WTC11 (cell line): ENCODE measurements at regions not wholly inside any gene's neighbourhood (a gene's known extent, or its start where the extent isn't known, plus 50 kb on each side); places are given as distances from the start of the nearest gene placed in this dataset.

Experiments used
- ATAC-seq: fragments of 200-7000 bp; cut with Tn5 transposase; 2 replicates; pipeline ENCODE4 v1.10.0; 2021; ENCODE audit warnings: mild to moderate bottlenecking, moderate library complexity
- CTCF ChIA-PET: fragments of 300-600 bp; sonication (Branson Sonifier 250); formaldehyde crosslinking; loops from one replicate; lab custom pipeline; 2021; ENCODE audit warnings: antibody characterized with exemption; lab: Charles Lee
- POLR2A ChIA-PET: fragments of 350-600 bp; sonication (Branson Sonifier 250); formaldehyde crosslinking; loops from one replicate; lab custom pipeline; 2021; ENCODE audit warnings: antibody characterized with exemption; lab: Charles Lee
- DNase-seq: peaks from one replicate; pipeline ENCODE4 v3.0.0; 2021; ENCODE audit warnings: low spot score
- H3K27ac Mint-ChIP-seq: 2 replicates; pipeline ENCODE4 v1.8.0; 2021; ENCODE audit warnings: mixed read lengths
- H3K27me3 Mint-ChIP-seq: 2 replicates; pipeline ENCODE4 v1.8.0; 2021; ENCODE audit warnings: low read depth, mild to moderate bottlenecking, moderate library complexity, mixed read lengths
- H3K36me3 Mint-ChIP-seq: 2 replicates; pipeline ENCODE4 v1.8.0; 2021; ENCODE audit warnings: mixed read lengths
- H3K4me1 Mint-ChIP-seq: 2 replicates; pipeline ENCODE4 v1.8.0; 2022; ENCODE audit warnings: mixed read lengths
- H3K4me3 Mint-ChIP-seq: 2 replicates; pipeline ENCODE4 v1.8.0; 2021; ENCODE audit warnings: mild to moderate bottlenecking, moderate library complexity, mixed read lengths
- H3K9me3 Mint-ChIP-seq: 2 replicates; pipeline ENCODE4 v1.8.0; 2021; ENCODE audit warnings: mixed read lengths
- ARID4B ChIP-seq: sonication (generic); formaldehyde crosslinking; IDR thresholded peaks from 2 replicates; pipeline ENCODE4 v1.8.0; 2023; ENCODE audit warnings: missing genetic modification reagents, mild to moderate bottlenecking, borderline replicate concordance
- ATF1 ChIP-seq: sonication (generic); formaldehyde crosslinking; IDR thresholded peaks from 2 replicates; pipeline ENCODE4 v1.8.1; 2023; ENCODE audit warnings: mild to moderate bottlenecking, moderate library complexity, missing genetic modification reagents
- JUN ChIP-seq: sonication (generic); formaldehyde crosslinking; IDR thresholded peaks from 2 replicates; pipeline ENCODE4 v1.8.0; 2023; ENCODE audit warnings: mild to moderate bottlenecking, missing genetic modification reagents
- MLX ChIP-seq: sonication (generic); formaldehyde crosslinking; IDR thresholded peaks from 2 replicates; pipeline ENCODE4 v1.8.1; 2023; ENCODE audit warnings: mild to moderate bottlenecking, missing genetic modification reagents, moderate library complexity
- MYBL2 ChIP-seq: sonication (generic); formaldehyde crosslinking; IDR thresholded peaks from 2 replicates; pipeline ENCODE4 v1.8.1; 2023; ENCODE audit warnings: mild to moderate bottlenecking, moderate library complexity, missing genetic modification reagents
- NFATC4 ChIP-seq: fragments of 250-450 bp; sonication (Bioruptor Pico); IDR thresholded peaks from 2 replicates; pipeline ENCODE4 v1.9.0; 2021; ENCODE audit warnings: mild to moderate bottlenecking
- NFYB ChIP-seq: sonication (generic); formaldehyde crosslinking; conservative IDR thresholded peaks from 2 replicates; pipeline ENCODE4 v1.8.0; 2022; ENCODE audit warnings: low read depth, missing genetic modification reagents
- NR2C2 ChIP-seq: sonication (generic); formaldehyde crosslinking; IDR thresholded peaks from 2 replicates; pipeline ENCODE4 v1.8.0; 2022; ENCODE audit warnings: mild to moderate bottlenecking, missing genetic modification reagents
- TF ChIP-seq, protein P1 (sequence below): sonication (generic); formaldehyde crosslinking; IDR thresholded peaks from 2 replicates; pipeline ENCODE4 v1.8.1; 2023; ENCODE audit warnings: mild to moderate bottlenecking, missing genetic modification reagents
- TF ChIP-seq, protein P2 (sequence below): sonication (generic); formaldehyde crosslinking; IDR thresholded peaks from 2 replicates; pipeline ENCODE4 v1.8.0; 2023; ENCODE audit warnings: mild to moderate bottlenecking, missing genetic modification reagents
- TF ChIP-seq, protein P3 (sequence below): sonication (generic); formaldehyde crosslinking; IDR thresholded peaks from 2 replicates; pipeline ENCODE4 v1.8.0; 2022; ENCODE audit warnings: missing genetic modification reagents
- TF ChIP-seq, protein P4 (sequence below): sonication (generic); formaldehyde crosslinking; IDR thresholded peaks from 2 replicates; pipeline ENCODE4 v1.8.0; 2022; ENCODE audit warnings: mild to moderate bottlenecking, missing genetic modification reagents
- TF ChIP-seq, protein P5 (sequence below): sonication (generic); formaldehyde crosslinking; IDR thresholded peaks from 2 replicates; pipeline ENCODE4 v1.8.1; 2023; ENCODE audit warnings: mild to moderate bottlenecking, missing genetic modification reagents, moderate library complexity

DNA sequence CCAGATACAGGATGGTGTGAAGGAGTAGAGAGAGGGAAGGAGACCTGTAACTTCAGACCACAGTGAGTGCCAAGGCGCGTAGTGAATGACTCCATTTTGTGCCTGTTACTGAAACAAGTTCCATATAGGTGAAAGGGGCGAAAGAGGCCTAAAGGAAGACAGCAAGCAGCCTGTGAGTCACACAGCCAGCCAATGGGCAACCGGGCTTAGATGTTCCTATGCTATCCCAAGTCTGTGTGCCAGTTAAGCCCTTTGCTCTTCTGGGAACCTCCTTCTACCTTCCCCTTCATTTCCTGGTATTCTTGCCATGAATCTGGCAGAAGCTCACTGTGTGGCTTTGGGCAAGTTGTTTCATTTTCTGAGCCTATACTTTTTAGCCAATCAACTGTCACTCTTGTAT lies 161.8 kb upstream of the LDB2 start (continued):
- TF ChIP-seq ARID4B (CRISPR knock-in tag) (no peak), JUN (no peak), ATF1 (CRISPR knock-in tag) (no peak), NFYB (no peak), MYBL2 (CRISPR knock-in tag) (no peak), MLX (CRISPR knock-in tag) (no peak), NR2C2 (CRISPR knock-in tag) (no peak)
- TF ChIP-seq, protein P1, sequence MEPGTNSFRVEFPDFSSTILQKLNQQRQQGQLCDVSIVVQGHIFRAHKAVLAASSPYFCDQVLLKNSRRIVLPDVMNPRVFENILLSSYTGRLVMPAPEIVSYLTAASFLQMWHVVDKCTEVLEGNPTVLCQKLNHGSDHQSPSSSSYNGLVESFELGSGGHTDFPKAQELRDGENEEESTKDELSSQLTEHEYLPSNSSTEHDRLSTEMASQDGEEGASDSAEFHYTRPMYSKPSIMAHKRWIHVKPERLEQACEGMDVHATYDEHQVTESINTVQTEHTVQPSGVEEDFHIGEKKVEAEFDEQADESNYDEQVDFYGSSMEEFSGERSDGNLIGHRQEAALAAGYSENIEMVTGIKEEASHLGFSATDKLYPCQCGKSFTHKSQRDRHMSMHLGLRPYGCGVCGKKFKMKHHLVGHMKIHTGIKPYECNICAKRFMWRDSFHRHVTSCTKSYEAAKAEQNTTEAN (CRISPR knock-in tag): no peak
- TF ChIP-seq, protein P2, sequence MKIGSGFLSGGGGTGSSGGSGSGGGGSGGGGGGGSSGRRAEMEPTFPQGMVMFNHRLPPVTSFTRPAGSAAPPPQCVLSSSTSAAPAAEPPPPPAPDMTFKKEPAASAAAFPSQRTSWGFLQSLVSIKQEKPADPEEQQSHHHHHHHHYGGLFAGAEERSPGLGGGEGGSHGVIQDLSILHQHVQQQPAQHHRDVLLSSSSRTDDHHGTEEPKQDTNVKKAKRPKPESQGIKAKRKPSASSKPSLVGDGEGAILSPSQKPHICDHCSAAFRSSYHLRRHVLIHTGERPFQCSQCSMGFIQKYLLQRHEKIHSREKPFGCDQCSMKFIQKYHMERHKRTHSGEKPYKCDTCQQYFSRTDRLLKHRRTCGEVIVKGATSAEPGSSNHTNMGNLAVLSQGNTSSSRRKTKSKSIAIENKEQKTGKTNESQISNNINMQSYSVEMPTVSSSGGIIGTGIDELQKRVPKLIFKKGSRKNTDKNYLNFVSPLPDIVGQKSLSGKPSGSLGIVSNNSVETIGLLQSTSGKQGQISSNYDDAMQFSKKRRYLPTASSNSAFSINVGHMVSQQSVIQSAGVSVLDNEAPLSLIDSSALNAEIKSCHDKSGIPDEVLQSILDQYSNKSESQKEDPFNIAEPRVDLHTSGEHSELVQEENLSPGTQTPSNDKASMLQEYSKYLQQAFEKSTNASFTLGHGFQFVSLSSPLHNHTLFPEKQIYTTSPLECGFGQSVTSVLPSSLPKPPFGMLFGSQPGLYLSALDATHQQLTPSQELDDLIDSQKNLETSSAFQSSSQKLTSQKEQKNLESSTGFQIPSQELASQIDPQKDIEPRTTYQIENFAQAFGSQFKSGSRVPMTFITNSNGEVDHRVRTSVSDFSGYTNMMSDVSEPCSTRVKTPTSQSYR (CRISPR knock-in tag): no peak
- TF ChIP-seq, protein P3, sequence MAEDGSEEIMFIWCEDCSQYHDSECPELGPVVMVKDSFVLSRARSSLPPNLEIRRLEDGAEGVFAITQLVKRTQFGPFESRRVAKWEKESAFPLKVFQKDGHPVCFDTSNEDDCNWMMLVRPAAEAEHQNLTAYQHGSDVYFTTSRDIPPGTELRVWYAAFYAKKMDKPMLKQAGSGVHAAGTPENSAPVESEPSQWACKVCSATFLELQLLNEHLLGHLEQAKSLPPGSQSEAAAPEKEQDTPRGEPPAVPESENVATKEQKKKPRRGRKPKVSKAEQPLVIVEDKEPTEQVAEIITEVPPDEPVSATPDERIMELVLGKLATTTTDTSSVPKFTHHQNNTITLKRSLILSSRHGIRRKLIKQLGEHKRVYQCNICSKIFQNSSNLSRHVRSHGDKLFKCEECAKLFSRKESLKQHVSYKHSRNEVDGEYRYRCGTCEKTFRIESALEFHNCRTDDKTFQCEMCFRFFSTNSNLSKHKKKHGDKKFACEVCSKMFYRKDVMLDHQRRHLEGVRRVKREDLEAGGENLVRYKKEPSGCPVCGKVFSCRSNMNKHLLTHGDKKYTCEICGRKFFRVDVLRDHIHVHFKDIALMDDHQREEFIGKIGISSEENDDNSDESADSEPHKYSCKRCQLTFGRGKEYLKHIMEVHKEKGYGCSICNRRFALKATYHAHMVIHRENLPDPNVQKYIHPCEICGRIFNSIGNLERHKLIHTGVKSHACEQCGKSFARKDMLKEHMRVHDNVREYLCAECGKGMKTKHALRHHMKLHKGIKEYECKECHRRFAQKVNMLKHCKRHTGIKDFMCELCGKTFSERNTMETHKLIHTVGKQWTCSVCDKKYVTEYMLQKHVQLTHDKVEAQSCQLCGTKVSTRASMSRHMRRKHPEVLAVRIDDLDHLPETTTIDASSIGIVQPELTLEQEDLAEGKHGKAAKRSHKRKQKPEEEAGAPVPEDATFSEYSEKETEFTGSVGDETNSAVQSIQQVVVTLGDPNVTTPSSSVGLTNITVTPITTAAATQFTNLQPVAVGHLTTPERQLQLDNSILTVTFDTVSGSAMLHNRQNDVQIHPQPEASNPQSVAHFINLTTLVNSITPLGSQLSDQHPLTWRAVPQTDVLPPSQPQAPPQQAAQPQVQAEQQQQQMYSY: no peak
- TF ChIP-seq, protein P4, sequence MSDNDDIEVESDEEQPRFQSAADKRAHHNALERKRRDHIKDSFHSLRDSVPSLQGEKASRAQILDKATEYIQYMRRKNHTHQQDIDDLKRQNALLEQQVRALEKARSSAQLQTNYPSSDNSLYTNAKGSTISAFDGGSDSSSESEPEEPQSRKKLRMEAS: no peak

- Mint-ChIP-seq H3K4me3 (no peak overlapping the region), H3K4me1 (peaks cover 4% of the 10 kb centered on the region), H3K27me3 (no peaks in the 10 kb centered on the region), H3K27ac (no peak overlapping the region), H3K36me3 (no peaks in the 10 kb centered on the region), H3K9me3 (0 out of 2 replicates have a peak, but pooled peaks cover 7% of the 10 kb centered on the region)
- ATAC-seq: peak; percentile 52; the same call in 1 of the 2 replicates
- CTCF ChIA-PET: no interaction called here
- no peak for TF ChIP-seq NFATC4 (CRISPR knock-in tag)
- TF ChIP-seq, protein P5, sequence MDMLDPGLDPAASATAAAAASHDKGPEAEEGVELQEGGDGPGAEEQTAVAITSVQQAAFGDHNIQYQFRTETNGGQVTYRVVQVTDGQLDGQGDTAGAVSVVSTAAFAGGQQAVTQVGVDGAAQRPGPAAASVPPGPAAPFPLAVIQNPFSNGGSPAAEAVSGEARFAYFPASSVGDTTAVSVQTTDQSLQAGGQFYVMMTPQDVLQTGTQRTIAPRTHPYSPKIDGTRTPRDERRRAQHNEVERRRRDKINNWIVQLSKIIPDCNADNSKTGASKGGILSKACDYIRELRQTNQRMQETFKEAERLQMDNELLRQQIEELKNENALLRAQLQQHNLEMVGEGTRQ (CRISPR knock-in tag): 0 out of 2 replicates have a peak, but pooled peaks have one; percentile 21
- DNase-seq: no peak
- POLR2A ChIA-PET: no interaction called here
Observed at GRCh38 chr4:17058916-17059741, 160.7 kb upstream of the LDB2 start.
